Frontal cortex (tissue), 3 donors: ENCODE measurements at regions not wholly inside any gene's neighbourhood (a gene's known extent, or its start where the extent isn't known, plus 50 kb on each side); places are given as distances from the start of the nearest gene placed in this dataset.

Experiments
- DNase-seq, 2 donors: peaks; one replicate each; pipeline ENCODE4 v3.0.0; 2012; ENCODE audit warnings: low spot score in 2 of 2
- FAIRE-seq: peaks from 2 replicates; lab custom pipeline; 2012; peaks lifted over from hg19 to GRCh38; lab: Jason Lieb, UNC
- donor health status: control.
- donor health status: control.
- donor health status: control.

DNA sequence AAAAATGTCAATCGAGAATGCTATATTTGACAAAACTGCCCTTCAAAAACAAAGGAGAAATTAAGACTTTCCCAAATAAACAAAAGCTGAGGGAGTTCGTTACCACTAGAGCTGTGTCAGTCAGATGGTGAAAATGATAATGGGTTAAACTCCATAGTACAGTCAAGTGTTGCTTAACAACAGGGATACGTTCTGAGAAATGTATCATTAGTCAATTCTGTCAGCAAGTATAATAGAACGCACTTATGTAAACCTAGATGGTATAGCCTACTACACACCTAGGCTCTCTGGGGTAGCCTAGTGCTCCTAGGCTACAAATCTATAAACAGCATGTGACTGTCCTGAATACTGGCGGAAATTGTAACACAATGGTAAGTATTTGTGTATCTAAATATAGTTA, 138.7 kb downstream of the DRD1 start:
- DNase-seq (no peak), FAIRE-seq (no peak)

- FAIRE-seq (no peak), DNase-seq (no peak)
These were observed 153.6 kb downstream of the DRD1 start for GRCh38 chr5:175290379-175290778.

DNA sequence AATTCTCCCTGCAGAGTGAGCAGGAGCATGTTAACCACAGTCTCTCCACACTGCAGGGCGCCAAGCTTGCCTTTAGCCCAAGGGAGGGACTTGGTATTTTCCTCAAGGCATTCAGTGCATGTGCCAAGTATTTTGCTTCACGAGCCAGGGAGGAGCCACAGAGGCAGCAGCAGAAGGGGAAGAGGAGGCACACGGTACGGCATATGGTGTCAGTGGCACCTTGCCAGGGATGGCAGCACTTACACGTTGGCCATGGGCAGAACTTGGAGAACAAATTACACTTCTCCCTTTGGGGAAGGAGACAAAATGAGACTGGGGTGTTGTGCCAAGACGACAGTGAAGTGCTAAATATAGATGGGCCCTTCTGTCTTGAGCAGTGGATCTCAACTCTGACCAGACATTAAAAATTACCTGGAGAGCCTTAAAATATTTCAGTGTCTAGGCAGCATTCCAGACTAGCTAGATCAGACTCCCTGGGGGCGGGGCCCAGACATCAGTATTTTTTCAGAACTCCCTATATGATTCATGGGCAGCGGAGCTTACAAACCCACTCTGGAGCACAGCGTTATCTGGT, 155.8 kb downstream of the DRD1 start:
- FAIRE-seq, result no peak
- DNase-seq, result peak in 1 of 2 donors; percentile 6

DNA sequence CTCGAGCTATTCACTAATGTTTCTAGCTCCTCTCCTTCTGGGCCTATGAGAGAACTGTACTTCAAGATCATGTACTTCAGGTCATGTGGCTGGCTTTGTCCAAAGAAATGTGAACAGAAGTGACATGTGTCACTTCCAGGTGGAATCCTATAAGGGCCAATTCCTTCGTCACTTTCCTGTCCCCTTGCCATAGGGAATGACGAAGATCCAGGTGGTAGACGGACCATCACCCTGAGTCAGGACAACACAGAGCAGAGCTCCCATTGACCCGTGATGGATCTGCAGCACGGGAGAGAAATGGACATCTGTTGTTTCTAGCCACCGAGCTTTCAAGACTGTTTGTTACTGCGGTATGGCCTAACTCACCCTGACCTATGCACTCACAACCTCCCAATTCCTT, 157.0 kb downstream of the DRD1 start:
- FAIRE-seq (no peak), DNase-seq (no peak)

DNA sequence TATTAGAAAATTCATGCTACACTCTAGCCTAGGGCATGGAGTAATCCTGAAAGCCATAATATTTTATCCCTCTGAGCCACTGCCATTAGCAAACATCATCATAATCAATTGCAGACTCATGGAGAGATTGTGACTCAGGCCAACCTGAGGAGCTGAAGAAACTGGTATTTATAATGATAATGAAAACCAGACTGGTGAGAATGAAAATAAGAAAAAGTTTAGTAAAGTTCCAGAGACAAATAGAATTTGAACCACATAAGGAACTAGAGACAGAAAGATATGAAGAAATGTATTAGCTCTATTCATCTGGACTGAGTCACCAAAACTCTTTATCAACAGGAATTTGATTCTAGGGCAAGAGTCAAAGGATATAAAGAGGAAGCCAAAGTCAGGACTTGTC, 158.7 kb downstream of the DRD1 start:
- DNase-seq (no peak), FAIRE-seq (no peak)

GRCh38 chr5:175284806-175285205, 159.2 kb downstream of the DRD1 start:
- FAIRE-seq (no peak), DNase-seq (no peak)

DNA sequence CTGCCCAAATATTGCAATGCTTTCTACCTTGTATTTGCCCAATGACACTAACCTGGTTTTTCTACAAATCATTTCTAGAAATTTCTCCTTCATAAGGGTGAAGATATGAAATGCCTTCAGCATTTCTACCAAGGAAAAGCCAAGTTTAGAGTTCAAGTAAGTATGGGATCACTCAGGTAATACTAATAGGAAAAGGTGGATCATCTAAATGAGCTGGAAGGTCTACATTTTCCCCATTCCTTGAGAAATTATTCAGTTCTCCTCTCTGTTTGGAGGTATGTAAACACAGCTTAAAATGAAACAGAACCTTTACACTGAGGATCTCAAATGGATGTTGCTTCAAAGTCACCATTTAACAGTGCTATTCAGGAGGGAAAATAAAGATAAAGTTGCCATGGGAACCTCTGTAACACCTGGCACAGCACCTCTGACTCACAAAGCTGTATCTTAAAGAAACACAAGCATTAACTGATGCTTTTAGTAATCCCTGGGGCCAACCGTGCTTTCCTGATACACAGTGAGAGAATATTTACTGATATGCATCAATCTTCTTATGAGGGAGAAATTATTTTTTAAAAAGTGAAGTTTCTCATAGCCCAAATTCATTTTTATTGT, 161.3 kb downstream of the DRD1 start:
- FAIRE-seq (no peak), DNase-seq (no peak)

GRCh38 chr5:175281714-175282113, 162.3 kb downstream of the DRD1 start:
- no peak for FAIRE-seq
- no peak for DNase-seq

DNA sequence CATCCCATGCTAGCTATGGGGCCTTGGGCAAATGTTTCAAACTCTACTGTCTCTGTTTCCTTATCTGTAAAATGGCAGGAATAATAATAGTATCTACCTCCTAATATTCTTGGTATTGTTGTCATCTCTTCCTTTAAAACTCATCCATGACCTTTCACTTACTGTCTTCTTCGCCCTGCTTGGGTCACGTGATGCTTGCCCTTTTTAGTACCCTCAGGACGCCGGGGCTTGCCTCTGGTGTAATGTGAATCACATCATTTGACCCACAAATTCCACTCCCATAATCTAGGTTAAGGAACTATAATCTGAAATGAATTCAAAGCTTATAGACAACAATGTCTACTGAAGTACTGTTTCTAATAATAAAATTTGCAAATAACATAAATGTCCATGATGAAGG, 162.7 kb downstream of the DRD1 start:
- FAIRE-seq (no peak), DNase-seq (no peak)

DNA sequence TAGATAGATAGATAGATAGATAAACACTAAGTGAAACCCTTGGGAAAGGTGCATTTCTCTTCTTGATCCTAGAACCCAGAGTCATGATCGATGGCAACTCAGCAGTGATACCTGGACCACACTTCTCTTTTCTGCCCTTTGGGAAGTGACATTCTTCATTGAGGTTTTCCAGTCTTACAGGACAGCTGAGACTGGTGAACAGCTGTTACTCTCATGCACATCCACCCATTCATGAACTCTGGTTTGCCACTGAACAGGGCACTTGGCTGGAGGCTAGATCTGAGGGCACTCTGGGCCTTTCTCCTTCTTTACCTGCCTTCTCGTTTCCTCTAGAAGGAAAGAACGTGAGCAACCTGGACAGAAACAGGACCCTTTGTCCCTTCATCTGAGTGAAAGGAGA, 164.5 kb downstream of the DRD1 start:
- FAIRE-seq (no peak), DNase-seq (no peak)

GRCh38 chr5:175275748-175276147, 168.2 kb downstream of the DRD1 start:
- FAIRE-seq (no peak), DNase-seq (no peak)

- no peak for DNase-seq
- no peak for FAIRE-seq
These were observed 168.9 kb downstream of the DRD1 start for GRCh38 chr5:175275097-175275496.

GRCh38 chr5:175274171-175274570, 169.8 kb downstream of the DRD1 start:
- FAIRE-seq (no peak), DNase-seq (no peak)

- FAIRE-seq (no peak), DNase-seq (no peak)
These were observed 179.6 kb downstream of the DRD1 start for GRCh38 chr5:175264406-175264805.

GRCh38 chr5:175263776-175264175, 180.2 kb downstream of the DRD1 start:
- DNase-seq, result no peak
- no peak for FAIRE-seq

DNA sequence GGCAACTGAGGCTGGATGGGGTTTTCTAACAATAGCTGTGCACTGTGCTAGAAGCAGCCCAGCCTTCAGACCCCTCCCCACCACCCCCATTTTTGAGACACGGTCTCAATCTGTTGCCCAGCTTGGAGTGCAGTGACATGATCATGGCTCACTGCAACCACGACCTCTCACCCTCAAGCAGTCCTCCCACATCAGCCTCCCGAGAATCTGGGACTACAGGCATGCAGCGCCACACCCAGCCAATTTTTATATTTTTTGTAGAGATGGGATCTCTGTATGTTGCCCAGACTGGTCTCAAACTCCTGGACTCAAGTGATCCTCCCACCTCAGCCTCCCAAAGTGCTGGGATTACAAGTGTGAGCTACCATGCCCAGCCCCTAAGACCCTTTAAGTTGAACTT, 182.5 kb downstream of the DRD1 start:
- DNase-seq (no peak), FAIRE-seq (no peak)

DNA sequence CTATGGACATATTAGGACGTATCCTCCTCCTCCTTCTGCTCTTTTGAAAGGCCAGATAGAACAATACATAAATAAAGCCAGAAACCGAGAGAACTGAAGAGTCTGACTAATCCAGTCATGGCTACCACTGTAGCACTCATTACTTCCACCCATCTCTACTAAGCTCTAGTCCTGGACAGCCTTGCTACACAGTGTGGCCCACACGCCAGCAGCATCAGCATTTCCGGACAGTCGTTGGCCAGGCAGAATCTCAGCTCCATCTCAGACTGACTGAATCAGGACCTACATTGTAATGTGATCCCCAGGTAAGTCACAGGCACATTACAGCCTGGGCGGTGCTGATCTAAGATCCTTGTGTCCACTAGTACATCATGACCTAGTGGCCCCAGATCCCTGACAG, 182.9 kb downstream of the DRD1 start:
- FAIRE-seq (no peak), DNase-seq (no peak)

DNA sequence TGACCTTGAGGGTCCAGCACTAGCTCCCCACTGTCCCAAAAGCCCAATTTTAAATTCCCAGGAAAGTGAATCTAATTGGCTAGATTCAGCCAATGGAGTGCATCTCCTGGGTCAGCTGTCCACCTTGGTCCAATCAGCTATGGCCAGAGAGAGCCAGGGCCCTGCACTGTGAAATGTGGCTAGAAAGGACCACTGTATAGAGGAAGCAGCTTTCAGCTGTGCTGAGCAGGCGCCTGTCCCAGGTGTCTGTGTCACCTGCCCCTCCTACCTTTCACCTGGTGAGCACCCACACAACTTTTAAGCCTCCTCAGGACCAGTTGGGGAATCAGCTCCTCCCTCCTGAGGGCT, 186.2 kb downstream of the DRD1 start:
- DNase-seq (no peak), FAIRE-seq (no peak)

- no peak for DNase-seq
- no peak for FAIRE-seq
These were observed 186.7 kb downstream of the DRD1 start for GRCh38 chr5:175257128-175257846.

GRCh38 chr5:175254155-175254554, 189.8 kb downstream of the DRD1 start:
- FAIRE-seq (no peak), DNase-seq (no peak)

DNA sequence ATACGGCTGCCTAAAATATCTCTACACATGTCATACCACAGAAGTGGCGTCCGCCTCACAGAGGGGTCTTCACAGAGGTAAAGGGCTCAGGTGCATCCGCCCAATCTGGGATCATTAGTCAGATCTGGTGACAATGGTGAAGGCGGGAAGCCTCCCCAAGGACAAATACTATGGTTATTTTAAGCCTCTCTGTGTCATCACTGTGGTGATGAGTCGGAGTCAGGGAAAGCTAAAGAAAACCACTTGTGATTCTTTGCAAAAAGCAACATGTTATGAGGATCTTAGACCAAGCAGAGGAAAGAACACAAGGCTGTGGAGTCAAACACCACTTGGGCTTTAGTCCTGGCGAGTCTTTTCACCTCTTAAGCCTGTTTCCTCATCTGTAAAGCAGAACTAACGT, 190.4 kb downstream of the DRD1 start:
- no peak for FAIRE-seq
- no peak for DNase-seq
